IPS-11a (cell line): ENCODE measurements at regions not wholly inside any gene's neighbourhood (a gene's known extent, or its start where the extent isn't known, plus 50 kb on each side); places are given as distances from the start of the nearest gene placed in this dataset.

ENCODE experiments used
- H3K4me3 ChIP-seq: one replicate; pipeline ENCODE4 v1.5.1; 2013; ENCODE audit warnings: low read depth, low read length, control low read depth

GRCh38 chr22:27656970-27657369 lies 144.6 kb downstream of the MN1 start:
- no peak overlapping the region for H3K4me3 ChIP-seq

GRCh38 chr22:27660306-27660705 lies 141.2 kb downstream of the MN1 start:
- no peak overlapping the region for H3K4me3 ChIP-seq

- no peak overlapping the region for H3K4me3 ChIP-seq
Observed at GRCh38 chr22:27662359-27663301, 138.9 kb downstream of the MN1 start.

GRCh38 chr22:27663812-27664211 lies 137.7 kb downstream of the MN1 start:
- H3K4me3 ChIP-seq, result no peak overlapping the region

GRCh38 chr22:27666272-27666997 lies 135.1 kb downstream of the MN1 start:
- H3K4me3 ChIP-seq, result no peak overlapping the region

GRCh38 chr22:27667121-27667843 lies 134.3 kb downstream of the MN1 start:
- H3K4me3 ChIP-seq, result no peak overlapping the region

- no peak overlapping the region for H3K4me3 ChIP-seq
Observed at GRCh38 chr22:27668828-27669797, 132.4 kb downstream of the MN1 start.

GRCh38 chr22:27669798-27670599 lies 131.6 kb downstream of the MN1 start:
- H3K4me3 ChIP-seq, result no peak overlapping the region

GRCh38 chr22:27670701-27671412 lies 130.7 kb downstream of the MN1 start:
- no peak overlapping the region for H3K4me3 ChIP-seq

GRCh38 chr22:27671413-27671935 lies 130.1 kb downstream of the MN1 start:
- no peak overlapping the region for H3K4me3 ChIP-seq

- no peak overlapping the region for H3K4me3 ChIP-seq
Observed at GRCh38 chr22:27672721-27673418, 128.7 kb downstream of the MN1 start.

- no peak overlapping the region for H3K4me3 ChIP-seq
Observed at GRCh38 chr22:27673839-27674238, 127.7 kb downstream of the MN1 start.

- H3K4me3 ChIP-seq, result no peak overlapping the region
Observed at GRCh38 chr22:27674261-27674923, 127.2 kb downstream of the MN1 start.

- H3K4me3 ChIP-seq, result no peak overlapping the region
Observed at GRCh38 chr22:27676545-27677213, 124.9 kb downstream of the MN1 start.

- H3K4me3 ChIP-seq, result no peak overlapping the region
Observed at GRCh38 chr22:27677905-27678458, 123.6 kb downstream of the MN1 start.

- no peak overlapping the region for H3K4me3 ChIP-seq
Observed at GRCh38 chr22:27679176-27679575, 122.4 kb downstream of the MN1 start.
